HEK293 (cell line): ENCODE measurements at regions not wholly inside any gene's neighbourhood (a gene's known extent, or its start where the extent isn't known, plus 50 kb on each side); places are given as distances from the start of the nearest gene placed in this dataset.

ENCODE experiments used
- CTCF ChIA-PET: fragments of 350-600 bp; formaldehyde crosslinking; extraction: SDS; loops from one replicate; lab custom pipeline; 2021; ENCODE audit warnings: antibody characterized with exemption; lab: Yijun Ruan, JAX
- POLR2A ChIA-PET: fragments of 300-600 bp; formaldehyde crosslinking; extraction: SDS; loops from one replicate; lab custom pipeline; 2020; ENCODE audit warnings: antibody characterized with exemption, inconsistent platforms; lab: Yijun Ruan, JAX
- H3K27ac ChIP-seq: fragments of 200-500 bp; sonication (Bioruptor generic); 2 replicates; pipeline ENCODE4 v1.5.1; 2014; ENCODE audit warnings: low read depth, low read length, control low read depth, inconsistent platforms; ENCODE audit errors: extremely low read depth
- H3K36me3 ChIP-seq, 2 experiments: fragments of 200-500 bp in 1 of 2; sonication (Bioruptor generic) in 1 of 2; 1 replicate in 1 of 2; 2 replicates in 1 of 2; pipeline ENCODE4 v1.5.1; 2014 to 2017; ENCODE audit warnings: inconsistent platforms in 2 of 2, low read length in 2 of 2; ENCODE audit not compliant: control insufficient read depth in 2 of 2, insufficient read depth in 1 of 2
- H3K4me1 ChIP-seq: fragments of 200-500 bp; sonication (Bioruptor generic); 2 replicates; pipeline ENCODE4 v1.5.1; 2014; ENCODE audit warnings: mild to moderate bottlenecking, low read length, inconsistent platforms; ENCODE audit not compliant: control insufficient read depth, insufficient read depth
- H3K4me3 ChIP-seq: 2 replicates; pipeline ENCODE4 v1.5.1; 2011; ENCODE audit warnings: low read depth, mild to moderate bottlenecking, control low read depth, low read length, moderate library complexity
- H3K9me3 ChIP-seq: fragments of 200-500 bp; sonication (Bioruptor generic); 2 replicates; pipeline ENCODE4 v1.5.1; 2014; ENCODE audit warnings: low read depth, low read length, inconsistent platforms; ENCODE audit not compliant: control insufficient read depth, insufficient read depth
- AEBP2 ChIP-seq: fragments of 450-650 bp; formaldehyde crosslinking; IDR thresholded peaks from 2 replicates; pipeline ENCODE4 v1.5.1; 2016; ENCODE audit warnings: missing biosample characterization, missing genetic modification characterization, borderline replicate concordance
- KLF10 ChIP-seq: fragments of 450-650 bp; IDR thresholded peaks from 2 replicates; pipeline ENCODE4 v1.5.1; 2018; ENCODE audit warnings: missing biosample characterization, mild to moderate bottlenecking, missing genetic modification characterization
- KLF8 ChIP-seq: fragments of 450-650 bp; formaldehyde crosslinking; IDR thresholded peaks from 2 replicates; pipeline ENCODE4 v1.5.1; 2016; ENCODE audit warnings: missing biosample characterization, missing genetic modification characterization
- SP7 ChIP-seq: fragments of 450-650 bp; formaldehyde crosslinking; IDR thresholded peaks from 2 replicates; pipeline ENCODE4 v1.5.1; 2016; ENCODE audit warnings: missing biosample characterization, missing genetic modification characterization
- TCF7L2 ChIP-seq: IDR thresholded peaks from 2 replicates; pipeline ENCODE4 v1.6.1; 2011; ENCODE audit warnings: low read depth, mild to moderate bottlenecking, inconsistent platforms, low read length, moderate library complexity, borderline replicate concordance
- ZNF132 ChIP-seq: fragments of 450-650 bp; formaldehyde crosslinking; IDR thresholded peaks from 2 replicates; pipeline ENCODE4 v1.5.1; 2017; ENCODE audit warnings: missing biosample characterization, missing genetic modification characterization, borderline replicate concordance
- ZNF26 ChIP-seq: fragments of 450-650 bp; formaldehyde crosslinking; IDR thresholded peaks from 2 replicates; pipeline ENCODE4 v1.5.1; 2016; ENCODE audit warnings: missing biosample characterization, missing genetic modification characterization
- ZNF274 ChIP-seq, 2 experiments: fragments of 200-500 bp in 1 of 2; fragments of 450-650 bp in 1 of 2; sonication (Bioruptor generic) in 1 of 2; formaldehyde crosslinking in 1 of 2; IDR thresholded peaks; 2 replicates each; pipeline versions ENCODE4 v1.5.1 to v1.6.1; 2014 to 2016; ENCODE audit warnings: borderline replicate concordance in 1 of 2, inconsistent platforms in 1 of 2, low read length in 1 of 2, missing biosample characterization in 1 of 2, missing genetic modification characterization in 1 of 2
- ZNF37A ChIP-seq: fragments of 450-650 bp; IDR thresholded peaks from 2 replicates; pipeline ENCODE4 v1.5.1; 2018; ENCODE audit warnings: missing biosample characterization, missing genetic modification characterization
- ZNF488 ChIP-seq: fragments of 450-650 bp; formaldehyde crosslinking; IDR thresholded peaks from 2 replicates; pipeline ENCODE4 v1.5.1; 2016; ENCODE audit warnings: missing biosample characterization, missing genetic modification characterization
- ZNF549 ChIP-seq: fragments of 450-650 bp; IDR thresholded peaks from 2 replicates; pipeline ENCODE4 v1.5.1; 2018; ENCODE audit warnings: missing biosample characterization, missing genetic modification characterization, mild to moderate bottlenecking, inconsistent platforms, moderate library complexity
- ZNF610 ChIP-seq: fragments of 450-650 bp; formaldehyde crosslinking; IDR thresholded peaks from 2 replicates; pipeline ENCODE4 v1.5.1; 2016; ENCODE audit warnings: missing biosample characterization, missing genetic modification characterization, borderline replicate concordance
- ZNF621 ChIP-seq: fragments of 450-650 bp; formaldehyde crosslinking; IDR thresholded peaks from 2 replicates; pipeline ENCODE4 v1.5.1; 2017; ENCODE audit warnings: missing biosample characterization, missing genetic modification characterization
- ZNF654 ChIP-seq: fragments of 450-650 bp; formaldehyde crosslinking; IDR thresholded peaks from 2 replicates; pipeline ENCODE4 v1.5.1; 2016; ENCODE audit warnings: low read depth, missing biosample characterization, missing genetic modification characterization
- TF ChIP-seq, protein P1 (sequence below): fragments of 450-650 bp; formaldehyde crosslinking; IDR thresholded peaks from 2 replicates; pipeline ENCODE4 v1.5.1; 2016; ENCODE audit warnings: missing biosample characterization, missing genetic modification characterization, low read depth
- TF ChIP-seq, protein P2 (sequence below): fragments of 450-650 bp; formaldehyde crosslinking; IDR thresholded peaks from 2 replicates; pipeline ENCODE4 v1.5.1; 2016; ENCODE audit warnings: missing biosample characterization, missing genetic modification characterization
- TF ChIP-seq, protein P3 (sequence below): fragments of 450-650 bp; IDR thresholded peaks from 2 replicates; pipeline ENCODE4 v1.5.1; 2018; ENCODE audit warnings: missing biosample characterization, missing genetic modification characterization
- TF ChIP-seq, protein P4 (sequence below): fragments of 450-650 bp; formaldehyde crosslinking; IDR thresholded peaks from 2 replicates; pipeline ENCODE4 v1.5.1; 2016; ENCODE audit warnings: missing biosample characterization, missing genetic modification characterization

DNA sequence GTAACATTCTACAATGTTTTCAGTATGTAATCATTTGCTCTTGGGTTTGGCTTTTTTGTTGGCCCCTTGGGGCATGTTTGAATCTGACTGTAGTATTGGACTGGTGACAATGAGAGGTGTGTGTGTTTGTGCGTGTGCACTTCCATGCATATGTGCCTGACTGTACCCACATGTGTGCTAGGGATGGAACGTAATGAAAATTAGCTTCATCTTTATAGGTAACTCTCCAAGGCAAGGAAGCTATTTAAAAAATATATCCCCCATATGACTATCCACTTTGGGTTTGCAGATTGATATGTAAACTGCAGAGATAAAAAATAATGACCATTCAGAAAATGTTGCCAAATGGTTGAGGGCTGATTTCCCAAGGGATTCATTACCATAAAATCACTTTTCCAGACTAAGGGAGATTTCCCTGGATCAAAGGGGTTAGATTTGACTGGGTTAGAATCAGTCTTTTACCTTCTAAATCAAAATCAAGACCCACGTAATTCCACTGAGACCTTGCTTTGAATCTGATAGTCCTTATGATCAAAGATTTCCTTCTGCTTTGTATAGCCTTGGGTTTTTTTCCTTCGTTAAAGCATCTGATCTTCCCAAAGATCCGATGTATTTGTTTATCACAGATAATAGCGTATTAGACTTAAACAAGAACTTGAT, 189.7 kb downstream of the CENPF start (continued):
- TF ChIP-seq, protein P1, sequence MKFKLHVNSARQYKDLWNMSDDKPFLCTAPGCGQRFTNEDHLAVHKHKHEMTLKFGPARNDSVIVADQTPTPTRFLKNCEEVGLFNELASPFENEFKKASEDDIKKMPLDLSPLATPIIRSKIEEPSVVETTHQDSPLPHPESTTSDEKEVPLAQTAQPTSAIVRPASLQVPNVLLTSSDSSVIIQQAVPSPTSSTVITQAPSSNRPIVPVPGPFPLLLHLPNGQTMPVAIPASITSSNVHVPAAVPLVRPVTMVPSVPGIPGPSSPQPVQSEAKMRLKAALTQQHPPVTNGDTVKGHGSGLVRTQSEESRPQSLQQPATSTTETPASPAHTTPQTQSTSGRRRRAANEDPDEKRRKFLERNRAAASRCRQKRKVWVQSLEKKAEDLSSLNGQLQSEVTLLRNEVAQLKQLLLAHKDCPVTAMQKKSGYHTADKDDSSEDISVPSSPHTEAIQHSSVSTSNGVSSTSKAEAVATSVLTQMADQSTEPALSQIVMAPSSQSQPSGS (tag by site-specific recombination), result no peak
- no peak for TF ChIP-seq SP7 (tag by site-specific recombination)
- TF ChIP-seq, all 188 proteins: peak for 0

DNA sequence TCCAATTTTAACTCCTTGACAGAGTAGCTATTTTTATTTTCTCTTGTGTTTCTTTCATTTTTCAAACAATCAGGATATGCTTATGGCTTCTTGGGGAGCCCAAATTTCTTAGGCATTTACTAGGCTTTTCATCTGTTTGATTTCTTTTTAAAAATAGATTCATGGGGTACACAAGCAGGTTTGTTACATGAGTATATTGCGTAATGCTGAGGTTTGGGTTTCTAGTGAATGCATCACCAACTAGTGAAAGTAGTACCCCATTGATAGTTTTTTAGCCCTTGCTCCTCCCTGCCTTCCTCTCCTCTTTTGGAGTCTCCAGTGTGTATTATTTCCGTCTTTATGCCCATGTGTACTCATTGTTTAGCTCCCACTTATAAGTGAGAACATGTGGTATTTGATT, 190.7 kb downstream of the CENPF start:
- ChIA-PET POLR2A (no interaction called here), CTCF (interaction anchor here (0.9 kb wide), 1 partner anchor 58 kb away, joined by 3 read pairs; no protein-coding TSS in a partner anchor)
- H3K27ac ChIP-seq, result no peak overlapping the region
- no peaks in the 10 kb centered on the region for H3K4me1 ChIP-seq
- TF ChIP-seq, protein P2, sequence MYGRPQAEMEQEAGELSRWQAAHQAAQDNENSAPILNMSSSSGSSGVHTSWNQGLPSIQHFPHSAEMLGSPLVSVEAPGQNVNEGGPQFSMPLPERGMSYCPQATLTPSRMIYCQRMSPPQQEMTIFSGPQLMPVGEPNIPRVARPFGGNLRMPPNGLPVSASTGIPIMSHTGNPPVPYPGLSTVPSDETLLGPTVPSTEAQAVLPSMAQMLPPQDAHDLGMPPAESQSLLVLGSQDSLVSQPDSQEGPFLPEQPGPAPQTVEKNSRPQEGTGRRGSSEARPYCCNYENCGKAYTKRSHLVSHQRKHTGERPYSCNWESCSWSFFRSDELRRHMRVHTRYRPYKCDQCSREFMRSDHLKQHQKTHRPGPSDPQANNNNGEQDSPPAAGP (tag by site-specific recombination), result no peak
- no peak for TF ChIP-seq ZNF488
- no peak for TF ChIP-seq AEBP2
- TF ChIP-seq KLF8 (tag by site-specific recombination), result no peak
- no peak for TF ChIP-seq ZNF621 (tag by site-specific recombination)
- TF ChIP-seq ZNF610 (tag by site-specific recombination), result no peak
- no peak for TF ChIP-seq ZNF37A (tag by site-specific recombination)
- no peak for TF ChIP-seq ZNF26 (tag by site-specific recombination)
- TF ChIP-seq ZNF132 (tag by site-specific recombination), result no peak
- no peak for TF ChIP-seq KLF10 (tag by site-specific recombination)
- TF ChIP-seq ZNF549, result no peak
- TF ChIP-seq, protein P3, sequence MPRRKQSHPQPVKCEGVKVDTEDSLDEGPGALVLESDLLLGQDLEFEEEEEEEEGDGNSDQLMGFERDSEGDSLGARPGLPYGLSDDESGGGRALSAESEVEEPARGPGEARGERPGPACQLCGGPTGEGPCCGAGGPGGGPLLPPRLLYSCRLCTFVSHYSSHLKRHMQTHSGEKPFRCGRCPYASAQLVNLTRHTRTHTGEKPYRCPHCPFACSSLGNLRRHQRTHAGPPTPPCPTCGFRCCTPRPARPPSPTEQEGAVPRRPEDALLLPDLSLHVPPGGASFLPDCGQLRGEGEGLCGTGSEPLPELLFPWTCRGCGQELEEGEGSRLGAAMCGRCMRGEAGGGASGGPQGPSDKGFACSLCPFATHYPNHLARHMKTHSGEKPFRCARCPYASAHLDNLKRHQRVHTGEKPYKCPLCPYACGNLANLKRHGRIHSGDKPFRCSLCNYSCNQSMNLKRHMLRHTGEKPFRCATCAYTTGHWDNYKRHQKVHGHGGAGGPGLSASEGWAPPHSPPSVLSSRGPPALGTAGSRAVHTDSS (tag by site-specific recombination), result no peak
- TF ChIP-seq TCF7L2, result no peak
- TF ChIP-seq ZNF274 (IDR thresholded peaks at IDR 0.05; ENCODE audit: low read length), result no peak
- no peak for TF ChIP-seq ZNF274 (tag by site-specific recombination; IDR thresholded peaks at IDR 0.05; ENCODE audit: borderline replicate concordance)
- no peak for TF ChIP-seq ZNF654 (tag by site-specific recombination)
- TF ChIP-seq, protein P4, sequence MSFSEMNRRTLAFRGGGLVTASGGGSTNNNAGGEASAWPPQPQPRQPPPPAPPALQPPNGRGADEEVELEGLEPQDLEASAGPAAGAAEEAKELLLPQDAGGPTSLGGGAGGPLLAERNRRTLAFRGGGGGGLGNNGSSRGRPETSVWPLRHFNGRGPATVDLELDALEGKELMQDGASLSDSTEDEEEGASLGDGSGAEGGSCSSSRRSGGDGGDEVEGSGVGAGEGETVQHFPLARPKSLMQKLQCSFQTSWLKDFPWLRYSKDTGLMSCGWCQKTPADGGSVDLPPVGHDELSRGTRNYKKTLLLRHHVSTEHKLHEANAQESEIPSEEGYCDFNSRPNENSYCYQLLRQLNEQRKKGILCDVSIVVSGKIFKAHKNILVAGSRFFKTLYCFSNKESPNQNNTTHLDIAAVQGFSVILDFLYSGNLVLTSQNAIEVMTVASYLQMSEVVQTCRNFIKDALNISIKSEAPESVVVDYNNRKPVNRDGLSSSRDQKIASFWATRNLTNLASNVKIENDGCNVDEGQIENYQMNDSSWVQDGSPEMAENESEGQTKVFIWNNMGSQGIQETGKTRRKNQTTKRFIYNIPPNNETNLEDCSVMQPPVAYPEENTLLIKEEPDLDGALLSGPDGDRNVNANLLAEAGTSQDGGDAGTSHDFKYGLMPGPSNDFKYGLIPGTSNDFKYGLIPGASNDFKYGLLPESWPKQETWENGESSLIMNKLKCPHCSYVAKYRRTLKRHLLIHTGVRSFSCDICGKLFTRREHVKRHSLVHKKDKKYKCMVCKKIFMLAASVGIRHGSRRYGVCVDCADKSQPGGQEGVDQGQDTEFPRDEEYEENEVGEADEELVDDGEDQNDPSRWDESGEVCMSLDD (tag by site-specific recombination), result no peak
- H3K9me3 ChIP-seq, result no peaks in the 10 kb centered on the region
- no peak overlapping the region for H3K4me3 ChIP-seq
- no peaks in the 10 kb centered on the region for H3K36me3 ChIP-seq
